ENCODE measurements at regions not wholly inside any gene's neighbourhood (a gene's known extent, or its start where the extent isn't known, plus 50 kb on each side); places are given as distances from the start of the nearest gene placed in this dataset.

DNA sequence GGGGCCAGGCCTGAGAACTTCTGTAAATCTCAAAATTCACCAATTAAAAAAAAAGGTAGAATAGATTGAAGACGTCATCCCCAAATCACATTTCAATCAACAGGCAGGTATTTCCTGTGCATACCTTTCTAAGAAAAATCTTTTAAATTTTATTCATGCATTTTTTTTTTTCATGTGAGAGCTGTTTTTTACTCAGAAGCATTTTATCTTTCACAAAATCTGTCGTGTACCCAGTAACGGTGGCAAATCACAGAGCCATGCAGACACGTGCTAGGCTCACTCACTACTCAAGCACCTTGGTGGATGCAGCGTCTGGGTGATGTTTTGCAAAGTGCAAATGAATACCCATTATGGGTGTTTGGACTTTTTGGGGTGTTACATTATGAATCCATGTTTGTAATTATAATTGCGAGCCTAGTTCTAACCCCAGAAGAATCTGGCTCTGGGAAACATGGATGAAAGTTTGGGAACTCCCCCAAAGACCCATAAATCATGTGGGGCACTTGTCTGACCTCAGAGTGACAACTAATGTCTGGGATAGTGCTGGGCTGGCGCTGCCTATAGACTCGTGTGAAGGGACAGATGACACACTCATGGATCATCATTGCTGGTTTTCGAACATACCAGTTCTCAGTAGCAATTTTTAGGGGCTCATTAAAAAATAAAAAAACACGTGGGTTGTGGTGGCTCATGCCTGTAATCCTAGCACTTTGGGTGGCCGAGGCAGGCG is 335.2 kb downstream of the LPIN1 start:
- Mint-ChIP-seq H3K4me3 (no peak overlapping the region), H3K27me3 (peaks cover 4% of the 10 kb centered on the region), H3K36me3 (no peaks in the 10 kb centered on the region), H3K27ac (no peak overlapping the region), H3K4me1 (ENCODE audit: unreplicated experiment) (peaks cover 22% of the 10 kb centered on the region), H3K9me3 (no peaks in the 10 kb centered on the region)
- TF ChIP-seq, protein P1, sequence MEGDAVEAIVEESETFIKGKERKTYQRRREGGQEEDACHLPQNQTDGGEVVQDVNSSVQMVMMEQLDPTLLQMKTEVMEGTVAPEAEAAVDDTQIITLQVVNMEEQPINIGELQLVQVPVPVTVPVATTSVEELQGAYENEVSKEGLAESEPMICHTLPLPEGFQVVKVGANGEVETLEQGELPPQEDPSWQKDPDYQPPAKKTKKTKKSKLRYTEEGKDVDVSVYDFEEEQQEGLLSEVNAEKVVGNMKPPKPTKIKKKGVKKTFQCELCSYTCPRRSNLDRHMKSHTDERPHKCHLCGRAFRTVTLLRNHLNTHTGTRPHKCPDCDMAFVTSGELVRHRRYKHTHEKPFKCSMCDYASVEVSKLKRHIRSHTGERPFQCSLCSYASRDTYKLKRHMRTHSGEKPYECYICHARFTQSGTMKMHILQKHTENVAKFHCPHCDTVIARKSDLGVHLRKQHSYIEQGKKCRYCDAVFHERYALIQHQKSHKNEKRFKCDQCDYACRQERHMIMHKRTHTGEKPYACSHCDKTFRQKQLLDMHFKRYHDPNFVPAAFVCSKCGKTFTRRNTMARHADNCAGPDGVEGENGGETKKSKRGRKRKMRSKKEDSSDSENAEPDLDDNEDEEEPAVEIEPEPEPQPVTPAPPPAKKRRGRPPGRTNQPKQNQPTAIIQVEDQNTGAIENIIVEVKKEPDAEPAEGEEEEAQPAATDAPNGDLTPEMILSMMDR (conservative IDR thresholded peaks at IDR 0.05) = no peak
- DNase-seq (ENCODE audit: extremely low spot score, unreplicated experiment) = no peak

DNA sequence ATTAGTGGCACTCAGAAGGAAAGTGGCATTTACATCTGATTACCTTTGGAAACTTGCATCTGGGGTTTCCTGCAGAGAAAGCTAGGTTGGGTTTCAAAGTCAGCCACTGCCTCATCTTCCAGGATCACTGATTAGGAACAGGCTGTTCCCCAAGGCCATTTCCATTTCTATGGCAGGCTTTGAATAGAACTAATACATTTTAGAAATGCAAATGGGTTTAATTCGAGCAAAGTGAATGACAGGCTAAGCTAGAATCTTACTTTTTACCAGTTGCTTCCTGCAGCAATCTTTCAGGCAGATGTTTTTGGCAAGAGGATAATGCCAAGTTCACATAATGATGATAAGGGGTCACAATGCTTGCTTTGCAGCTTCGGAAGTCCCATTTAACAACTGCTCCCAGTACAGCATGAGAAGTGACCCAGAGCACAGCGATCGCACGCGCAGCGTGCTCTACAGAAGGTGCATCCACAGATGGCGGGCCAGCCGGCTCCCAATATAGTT is 336.7 kb downstream of the LPIN1 start:
- TF ChIP-seq, protein P1 (conservative IDR thresholded peaks at IDR 0.05) = no peak
- no peaks in the 10 kb centered on the region for H3K36me3 Mint-ChIP-seq
- no peak overlapping the region for H3K27ac Mint-ChIP-seq
- no peaks in the 10 kb centered on the region for H3K9me3 Mint-ChIP-seq
- H3K4me1 Mint-ChIP-seq (ENCODE audit: unreplicated experiment) = peaks cover 14% of the 10 kb centered on the region
- H3K27me3 Mint-ChIP-seq = peaks cover 4% of the 10 kb centered on the region
- no peak overlapping the region for H3K4me3 Mint-ChIP-seq
- no peak for DNase-seq (ENCODE audit: extremely low spot score, unreplicated experiment)

DNA sequence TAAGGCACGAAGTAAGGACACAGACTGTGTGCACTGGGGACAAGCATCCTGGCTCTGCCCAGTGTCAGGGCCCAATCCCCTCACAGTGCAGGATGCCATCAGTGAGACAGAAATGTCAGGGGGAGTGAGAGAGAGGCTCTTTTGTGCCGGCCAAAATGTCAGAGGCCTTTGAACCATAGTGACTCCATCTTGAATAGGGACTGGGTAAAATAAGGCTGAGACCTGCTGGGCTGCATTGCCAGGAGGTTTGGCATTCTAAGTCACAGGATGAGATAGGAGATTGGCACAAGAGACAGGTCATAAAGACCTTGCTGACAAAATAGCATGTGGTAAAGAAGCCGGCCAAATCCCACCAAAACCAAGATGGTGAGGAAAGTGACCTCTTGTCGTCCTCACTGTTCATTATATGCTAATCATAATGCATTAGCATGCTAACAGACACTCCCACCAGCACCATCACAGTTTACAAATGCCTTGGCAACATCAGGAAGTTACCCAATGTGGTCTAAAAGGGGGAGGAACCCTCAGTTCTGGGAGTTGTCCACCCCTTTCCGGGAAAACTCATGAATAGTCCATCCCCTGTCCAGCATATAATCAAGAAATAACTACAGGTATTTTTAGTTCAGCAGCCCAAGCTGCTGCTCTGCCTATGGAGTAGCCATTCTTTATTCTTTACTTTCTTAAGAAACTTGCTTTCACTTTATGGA is 337.4 kb downstream of the LPIN1 start:
- no peak for DNase-seq (ENCODE audit: extremely low spot score, unreplicated experiment)
- TF ChIP-seq, protein P1 (conservative IDR thresholded peaks at IDR 0.05) = no peak
- peaks cover 4% of the 10 kb centered on the region for H3K27me3 Mint-ChIP-seq
- no peak overlapping the region for H3K27ac Mint-ChIP-seq
- peaks cover 14% of the 10 kb centered on the region for H3K4me1 Mint-ChIP-seq (ENCODE audit: unreplicated experiment)
- no peak overlapping the region for H3K4me3 Mint-ChIP-seq
- H3K36me3 Mint-ChIP-seq = no peaks in the 10 kb centered on the region
- H3K9me3 Mint-ChIP-seq = no peaks in the 10 kb centered on the region

DNA sequence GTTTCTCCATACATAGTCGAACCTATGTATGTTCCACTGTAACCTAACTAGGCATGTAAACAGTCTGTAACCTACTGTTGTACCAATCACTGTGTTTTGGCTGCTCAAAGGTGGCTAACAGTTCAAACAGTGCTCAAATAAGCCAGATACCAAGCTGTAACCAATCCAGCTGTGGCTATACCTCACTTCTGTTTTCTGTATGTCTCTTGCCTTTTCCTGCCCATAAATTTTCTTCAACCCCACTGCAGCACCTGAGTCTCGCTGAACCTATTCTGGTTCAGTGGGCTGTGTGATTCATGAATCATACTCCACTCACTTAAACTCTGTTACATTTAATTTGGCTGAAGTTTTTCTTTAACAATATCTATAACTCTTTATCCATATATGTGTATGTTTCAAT is 340.7 kb downstream of the LPIN1 start:
- no peak overlapping the region for H3K27ac Mint-ChIP-seq
- H3K27me3 Mint-ChIP-seq = peaks cover 4% of the 10 kb centered on the region
- H3K4me1 Mint-ChIP-seq (ENCODE audit: unreplicated experiment) = peaks cover 14% of the 10 kb centered on the region
- no peaks in the 10 kb centered on the region for H3K9me3 Mint-ChIP-seq
- TF ChIP-seq, protein P1 (conservative IDR thresholded peaks at IDR 0.05) = no peak
- DNase-seq (ENCODE audit: extremely low spot score, unreplicated experiment) = no peak
- no peaks in the 10 kb centered on the region for H3K36me3 Mint-ChIP-seq
- no peak overlapping the region for H3K4me3 Mint-ChIP-seq

DNA sequence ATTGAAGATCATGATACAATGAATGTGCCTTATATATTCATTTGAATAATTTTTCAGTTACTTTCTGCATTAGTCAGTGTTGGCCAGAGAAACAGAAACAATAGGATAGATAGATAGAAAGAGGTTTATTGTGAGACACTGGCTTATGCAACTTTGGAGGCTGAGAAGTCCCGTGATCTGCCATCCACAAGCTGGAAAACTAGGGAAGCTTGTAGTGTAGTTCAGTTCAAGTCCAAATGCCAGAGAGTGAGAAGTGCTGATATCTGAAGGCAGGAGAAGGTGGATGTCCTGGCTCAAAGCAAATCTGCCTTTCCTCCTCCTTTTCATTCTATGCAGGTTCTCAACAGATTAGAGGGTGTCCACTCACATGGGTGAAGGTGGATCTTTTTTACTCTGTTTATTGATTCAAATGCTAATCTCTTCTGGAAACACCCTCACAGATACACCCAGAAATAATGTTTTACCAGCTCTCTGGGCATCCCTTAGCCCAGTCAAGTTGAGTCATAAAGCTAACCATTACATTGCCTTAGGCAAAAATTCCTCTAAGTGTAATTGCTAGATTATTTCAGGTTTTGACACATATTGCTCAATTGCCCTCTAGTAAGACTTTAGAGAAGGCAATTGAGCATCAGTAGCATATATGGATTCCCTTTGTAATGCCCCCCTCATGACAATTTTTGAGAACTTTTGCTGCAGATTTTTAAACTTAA is 341.4 kb downstream of the LPIN1 start:
- TF ChIP-seq, protein P1 (conservative IDR thresholded peaks at IDR 0.05) = no peak
- H3K9me3 Mint-ChIP-seq = no peaks in the 10 kb centered on the region
- no peak for DNase-seq (ENCODE audit: extremely low spot score, unreplicated experiment)
- no peak overlapping the region for H3K4me3 Mint-ChIP-seq
- no peak overlapping the region for H3K27ac Mint-ChIP-seq
- peaks cover 14% of the 10 kb centered on the region for H3K4me1 Mint-ChIP-seq (ENCODE audit: unreplicated experiment)
- no peaks in the 10 kb centered on the region for H3K36me3 Mint-ChIP-seq
- H3K27me3 Mint-ChIP-seq = peaks cover 4% of the 10 kb centered on the region
